Neural crest cell (in vitro differentiated cells): ENCODE measurements at regions not wholly inside any gene's neighbourhood (a gene's known extent, or its start where the extent isn't known, plus 50 kb on each side); places are given as distances from the start of the nearest gene placed in this dataset.

Source experiments
- DNase-seq: peaks from one replicate; pipeline ENCODE4 v3.0.0; 2021; ENCODE audit warnings: low read depth, mixed read lengths, low spot score
- H3K27ac Mint-ChIP-seq: one replicate; pipeline ENCODE4 v1.8.0; 2021; ENCODE audit warnings: mild to moderate bottlenecking, mixed read lengths; ENCODE audit not compliant: unreplicated experiment
- H3K27me3 Mint-ChIP-seq: 2 replicates; pipeline ENCODE4 v1.8.0; 2021; ENCODE audit warnings: low read depth, mild to moderate bottlenecking, mixed read lengths
- H3K36me3 Mint-ChIP-seq: 2 replicates; pipeline ENCODE4 v1.8.0; 2021; ENCODE audit warnings: low read depth, mild to moderate bottlenecking, mixed read lengths
- H3K4me1 Mint-ChIP-seq: 2 replicates; pipeline ENCODE4 v1.8.0; 2021; ENCODE audit warnings: mixed read lengths
- H3K4me3 Mint-ChIP-seq: one replicate; pipeline ENCODE4 v1.8.0; 2021; ENCODE audit warnings: mild to moderate bottlenecking, mixed read lengths
- H3K9me3 Mint-ChIP-seq: 2 replicates; pipeline ENCODE4 v1.8.0; 2021; ENCODE audit warnings: mixed read lengths
- TF ChIP-seq, protein P1 (sequence below): fragments of 200-600 bp; sonication (generic); conservative IDR thresholded peaks from 2 replicates; pipeline ENCODE4 v1.5.0; 2021; ENCODE audit warnings: antibody characterized with exemption, mild to moderate bottlenecking

DNA sequence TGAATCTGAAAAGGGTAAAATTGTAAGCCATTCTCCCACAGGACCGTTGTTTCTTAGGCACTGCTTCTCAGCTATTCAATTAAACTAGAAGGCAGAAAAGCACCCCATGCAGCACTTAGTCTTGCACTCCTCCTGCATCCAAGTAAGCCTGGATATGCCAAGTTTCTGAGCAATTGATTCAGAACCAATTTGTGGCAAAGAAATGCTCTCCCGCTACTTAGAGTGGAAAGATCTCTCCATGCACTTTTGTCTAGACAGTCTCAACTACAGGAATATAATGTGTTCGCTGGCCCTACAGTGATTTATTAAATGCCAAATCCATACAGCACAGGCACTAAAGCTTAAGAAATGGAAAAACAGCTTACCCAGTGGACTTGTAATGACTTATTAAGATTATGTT lies 338.5 kb downstream of the HACE1 start:
- Mint-ChIP-seq H3K27ac (no peak overlapping the region), H3K9me3 (no peaks in the 10 kb centered on the region), H3K4me3 (no peak overlapping the region), H3K4me1 (peaks cover 7% of the 10 kb centered on the region), H3K27me3 (peaks cover 2% of the 10 kb centered on the region), H3K36me3 (no peaks in the 10 kb centered on the region)
- DNase-seq = no peak
- TF ChIP-seq, protein P1, sequence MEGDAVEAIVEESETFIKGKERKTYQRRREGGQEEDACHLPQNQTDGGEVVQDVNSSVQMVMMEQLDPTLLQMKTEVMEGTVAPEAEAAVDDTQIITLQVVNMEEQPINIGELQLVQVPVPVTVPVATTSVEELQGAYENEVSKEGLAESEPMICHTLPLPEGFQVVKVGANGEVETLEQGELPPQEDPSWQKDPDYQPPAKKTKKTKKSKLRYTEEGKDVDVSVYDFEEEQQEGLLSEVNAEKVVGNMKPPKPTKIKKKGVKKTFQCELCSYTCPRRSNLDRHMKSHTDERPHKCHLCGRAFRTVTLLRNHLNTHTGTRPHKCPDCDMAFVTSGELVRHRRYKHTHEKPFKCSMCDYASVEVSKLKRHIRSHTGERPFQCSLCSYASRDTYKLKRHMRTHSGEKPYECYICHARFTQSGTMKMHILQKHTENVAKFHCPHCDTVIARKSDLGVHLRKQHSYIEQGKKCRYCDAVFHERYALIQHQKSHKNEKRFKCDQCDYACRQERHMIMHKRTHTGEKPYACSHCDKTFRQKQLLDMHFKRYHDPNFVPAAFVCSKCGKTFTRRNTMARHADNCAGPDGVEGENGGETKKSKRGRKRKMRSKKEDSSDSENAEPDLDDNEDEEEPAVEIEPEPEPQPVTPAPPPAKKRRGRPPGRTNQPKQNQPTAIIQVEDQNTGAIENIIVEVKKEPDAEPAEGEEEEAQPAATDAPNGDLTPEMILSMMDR = no peak

DNA sequence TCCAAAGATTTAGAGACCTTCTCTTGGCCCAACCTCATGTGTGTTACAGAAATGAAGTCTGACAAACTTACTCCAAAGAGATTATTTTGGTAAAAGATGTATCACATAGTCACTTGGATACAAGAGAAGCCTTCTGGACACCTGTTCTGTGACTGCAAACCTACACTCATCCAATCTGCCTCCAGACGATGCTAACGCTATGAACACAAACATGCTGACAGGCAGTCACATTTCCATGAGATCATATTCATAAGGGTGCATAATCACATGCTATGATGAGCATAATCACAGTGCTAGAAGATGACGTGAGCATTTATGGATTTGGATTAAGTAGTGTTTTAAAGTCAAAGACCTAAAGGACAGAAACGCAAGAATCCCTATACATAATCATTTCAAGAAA lies 340.2 kb downstream of the HACE1 start:
- no peak overlapping the region for H3K27ac Mint-ChIP-seq
- H3K9me3 Mint-ChIP-seq = no peaks in the 10 kb centered on the region
- TF ChIP-seq, protein P1 = no peak
- no peak overlapping the region for H3K4me3 Mint-ChIP-seq
- no peaks in the 10 kb centered on the region for H3K27me3 Mint-ChIP-seq
- H3K36me3 Mint-ChIP-seq = no peaks in the 10 kb centered on the region
- no peaks in the 10 kb centered on the region for H3K4me1 Mint-ChIP-seq
- DNase-seq = no peak

DNA sequence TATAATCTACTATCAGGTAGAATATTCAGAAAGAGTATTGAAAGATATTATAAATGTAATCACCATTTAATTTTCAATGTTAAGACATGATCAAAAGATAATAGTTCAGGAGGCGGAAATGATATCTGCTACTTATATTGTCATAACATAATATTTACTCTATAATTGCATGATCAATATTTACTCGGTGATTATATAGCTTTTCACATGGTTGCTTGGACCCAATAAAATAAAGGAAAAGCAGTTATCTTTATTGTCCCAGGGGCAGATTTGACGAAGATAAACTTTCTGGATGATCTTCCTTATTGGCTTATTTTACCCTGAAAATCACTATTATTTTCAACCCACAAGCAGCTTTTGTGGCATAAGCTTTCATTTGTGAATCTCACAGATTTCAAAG lies 350.4 kb downstream of the HACE1 start:
- Mint-ChIP-seq H3K4me1 (no peaks in the 10 kb centered on the region), H3K36me3 (no peaks in the 10 kb centered on the region), H3K9me3 (no peaks in the 10 kb centered on the region), H3K27ac (no peak overlapping the region), H3K27me3 (peaks cover 2% of the 10 kb centered on the region), H3K4me3 (no peak overlapping the region)
- TF ChIP-seq, protein P1 = no peak
- no peak for DNase-seq

GRCh38 chr6:104506429-104506828 lies 353.3 kb downstream of the HACE1 start:
- no peak overlapping the region for H3K27ac Mint-ChIP-seq
- TF ChIP-seq, protein P1 = no peak
- H3K27me3 Mint-ChIP-seq = peaks cover 5% of the 10 kb centered on the region
- H3K36me3 Mint-ChIP-seq = no peaks in the 10 kb centered on the region
- DNase-seq = no peak
- H3K4me1 Mint-ChIP-seq = no peaks in the 10 kb centered on the region
- no peaks in the 10 kb centered on the region for H3K9me3 Mint-ChIP-seq
- no peak overlapping the region for H3K4me3 Mint-ChIP-seq

DNA sequence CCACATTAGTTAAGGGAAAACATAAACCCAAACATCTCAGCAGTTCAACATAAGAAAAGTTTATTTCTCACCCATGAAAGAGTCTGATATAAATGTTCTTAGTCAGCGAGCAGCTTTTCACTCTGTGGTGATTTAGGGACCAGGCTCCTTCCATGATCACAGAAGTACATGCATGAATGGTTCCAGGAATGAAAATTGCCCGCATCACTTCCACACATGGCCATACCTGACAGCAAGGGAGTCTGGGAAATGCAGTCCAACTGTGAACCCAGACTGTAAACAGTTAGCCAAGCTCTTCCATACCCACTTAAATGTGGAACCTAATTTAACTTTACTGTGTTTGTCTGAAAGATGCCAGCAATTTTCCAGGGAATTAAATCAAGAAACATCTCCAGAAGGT lies 353.9 kb downstream of the HACE1 start:
- Mint-ChIP-seq H3K4me3 (no peak overlapping the region), H3K9me3 (no peaks in the 10 kb centered on the region), H3K36me3 (no peaks in the 10 kb centered on the region), H3K27ac (no peak overlapping the region), H3K4me1 (no peaks in the 10 kb centered on the region), H3K27me3 (peaks cover 5% of the 10 kb centered on the region)
- TF ChIP-seq, protein P1 = no peak
- DNase-seq = no peak

- Mint-ChIP-seq H3K4me3 (no peak overlapping the region), H3K27me3 (peaks cover 2% of the 10 kb centered on the region), H3K36me3 (no peaks in the 10 kb centered on the region), H3K9me3 (no peaks in the 10 kb centered on the region), H3K4me1 (peaks cover 5% of the 10 kb centered on the region), H3K27ac (no peak overlapping the region)
- DNase-seq = no peak
- TF ChIP-seq, protein P1 = no peak
Observed at GRCh38 chr6:104500265-104500664, 359.5 kb downstream of the HACE1 start.
